ENCODE measurements at regions not wholly inside any gene's neighbourhood (a gene's known extent, or its start where the extent isn't known, plus 50 kb on each side); places are given as distances from the start of the nearest gene placed in this dataset.

- TF ChIP-seq CTCF (IDR thresholded peaks at IDR 0.05) (no peak), JUND (IDR thresholded peaks at IDR 0.05) (no peak), EP300 (IDR thresholded peaks at IDR 0.05; ENCODE audit: borderline replicate concordance in 1 of 2, low read depth in 1 of 2, low read length in 1 of 2) (no peak), YY1 (IDR thresholded peaks at IDR 0.05; ENCODE audit: low read depth) (no peak), GABPA (IDR thresholded peaks at IDR 0.05; ENCODE audit: low read depth) (no peak), EZH2phosphoT487 (IDR thresholded peaks at IDR 0.05; ENCODE audit: borderline replicate concordance, low read depth) (no peak), MEF2A (IDR thresholded peaks at IDR 0.05; ENCODE audit: borderline replicate concordance, low read depth) (no peak)
Measured at GRCh38 chr15:38873158-38873557, 308.5 kb upstream of the RASGRP1 start.

Measured in SK-N-SH (cell line).